Body of pancreas (tissue), 4 donors: ENCODE measurements at regions not wholly inside any gene's neighbourhood (a gene's known extent, or its start where the extent isn't known, plus 50 kb on each side); places are given as distances from the start of the nearest gene placed in this dataset.

Experiments
- ATAC-seq: fragments of 150-250 bp; one replicate; pipeline ENCODE4 v1.9.1; 2016
- DNase-seq, 4 donors: peaks; one replicate each; pipeline ENCODE4 v3.0.0-alpha.2; 2019
- H3K27ac ChIP-seq, 4 donors: fragments of 200-600 bp; sonication (generic); 1 replicate in 3 of 4; 2 replicates in 1 of 4; pipeline versions ENCODE4 v1.5.1 to v1.6.1; 2016 to 2019; ENCODE audit warnings: mild to moderate bottlenecking in 1 of 4, mixed read lengths in 1 of 4, moderate library complexity in 1 of 4
- H3K27me3 ChIP-seq, 2 donors: fragments of 200-600 bp; sonication (generic); one replicate each; pipeline ENCODE4 v1.6.0; 2016; ENCODE audit warnings: mild to moderate bottlenecking in 1 of 2
- H3K36me3 ChIP-seq, 2 donors: fragments of 200-600 bp; sonication (generic); replicated peaks in 1 of 2; 2 replicates each; pipeline ENCODE4 v1.5.1; 2016; ENCODE audit warnings: low read depth in 2 of 2; ENCODE audit not compliant: insufficient read depth in 1 of 2
- H3K4me1 ChIP-seq: fragments of 200-600 bp; sonication (generic); one replicate; pipeline ENCODE4 v1.6.0; 2016
- H3K4me3 ChIP-seq, 2 donors: fragments of 200-600 bp; sonication (generic); 1 replicate in 1 of 2; 2 replicates in 1 of 2; pipeline ENCODE4 v1.5.1; 2016 to 2019
- H3K9me3 ChIP-seq, 3 donors: fragments of 200-600 bp; sonication (generic); 1 replicate in 2 of 3; 2 replicates in 1 of 3; pipeline ENCODE4 v1.5.1; 2016
- CTCF ChIP-seq, 7 experiments: fragments of 450-650 bp in 4 of 7; fragments of 200-600 bp in 3 of 7; sonication (generic) in 3 of 7; IDR thresholded peaks; one replicate each; pipeline ENCODE4 v1.5.1; 2016 to 2019; ENCODE audit warnings: antibody characterized with exemption in 7 of 7
- POLR2A ChIP-seq, 3 donors: fragments of 450-650 bp; IDR thresholded peaks; one replicate each; pipeline ENCODE4 v1.6.1; 2016; ENCODE audit warnings: antibody characterized with exemption in 3 of 3, mild to moderate bottlenecking in 2 of 3
- WGBS, 2 donors: methylation state at CpG; one replicate each; pipeline ENCODE4 v1.1.5; 2017; 5-methylcytosine and 5-hydroxymethylcytosine counted together
- intact Hi-C: fragments of 100-400 bp; cut with DNase I; formaldehyde crosslinking; loops from one replicate; pipeline ENCODE4 v1.15.1; 2023

GRCh38 chr9:108515856-108516255 is 339.9 kb downstream of the ACTL7B start:
- no peak for ATAC-seq
- no peak for TF ChIP-seq POLR2A (IDR thresholded peaks at IDR 0.05)
- no peak for TF ChIP-seq CTCF (IDR thresholded peaks at IDR 0.05)
- H3K9me3 ChIP-seq: no peaks in the 10 kb centered on the region
- WGBS, 2 donors: 64 to 83% methylated on average over 2 of the region's 2 CpGs
- no peaks in the 10 kb centered on the region for H3K36me3 ChIP-seq
- H3K27ac ChIP-seq: no peak overlapping the region
- intact Hi-C loops: no loop called here
- no peaks in the 10 kb centered on the region for H3K27me3 ChIP-seq
- no peak overlapping the region for H3K4me3 ChIP-seq
- DNase-seq: no peak
- no peaks in the 10 kb centered on the region for H3K4me1 ChIP-seq

- Histone ChIP-seq H3K9me3 (no peaks in the 10 kb centered on the region), H3K4me1 (no peaks in the 10 kb centered on the region), H3K27ac (no peak overlapping the region), H3K27me3 (no peaks in the 10 kb centered on the region), H3K4me3 (no peak overlapping the region), H3K36me3 (no peaks in the 10 kb centered on the region)
- WGBS, 2 donors: 63 to 68% methylated on average over 5 of the region's 5 CpGs
- no peak for ATAC-seq
- no peak for DNase-seq
- intact Hi-C loops: no loop called here
- TF ChIP-seq CTCF (IDR thresholded peaks at IDR 0.05) (no peak), POLR2A (IDR thresholded peaks at IDR 0.05) (no peak)
Observed at GRCh38 chr9:108512426-108513173, 343.2 kb downstream of the ACTL7B start.

- ATAC-seq (no peak), DNase-seq (no peak)
- no peaks in the 10 kb centered on the region for H3K27me3 ChIP-seq
- H3K27ac ChIP-seq: no peak overlapping the region
- no peaks in the 10 kb centered on the region for H3K36me3 ChIP-seq
- H3K4me1 ChIP-seq: no peaks in the 10 kb centered on the region
- no peak overlapping the region for H3K4me3 ChIP-seq
- intact Hi-C loops: no loop called here
- no peak for TF ChIP-seq CTCF (IDR thresholded peaks at IDR 0.05)
- no peak for TF ChIP-seq POLR2A (IDR thresholded peaks at IDR 0.05)
- no peaks in the 10 kb centered on the region for H3K9me3 ChIP-seq
- WGBS, 2 donors: 84 to 87% methylated on average over 5 of the region's 5 CpGs
Observed at GRCh38 chr9:108511307-108511706, 344.5 kb downstream of the ACTL7B start.

GRCh38 chr9:108496846-108497245 is 358.9 kb downstream of the ACTL7B start:
- Histone ChIP-seq H3K36me3 (no peaks in the 10 kb centered on the region), H3K4me1 (no peaks in the 10 kb centered on the region), H3K27ac (no peak overlapping the region), H3K27me3 (no peaks in the 10 kb centered on the region), H3K9me3 (peaks cover 0 to 10% (median 0%) of the 10 kb centered on the region in 3 donors), H3K4me3 (no peak overlapping the region)
- DNase-seq (no peak), ATAC-seq (no peak)
- WGBS, 2 donors: 77 to 86% methylated on average over 4 of the region's 4 CpGs
- TF ChIP-seq CTCF (IDR thresholded peaks at IDR 0.05) (no peak), POLR2A (IDR thresholded peaks at IDR 0.05) (no peak)
- intact Hi-C loops: no loop called here

GRCh38 chr9:108489567-108489966 is 366.2 kb downstream of the ACTL7B start:
- Histone ChIP-seq H3K27me3 (no peaks in the 10 kb centered on the region), H3K4me3 (no peak overlapping the region), H3K27ac (no peak overlapping the region), H3K4me1 (no peaks in the 10 kb centered on the region), H3K36me3 (no peaks in the 10 kb centered on the region), H3K9me3 (no peaks in the 10 kb centered on the region)
- DNase-seq: no peak
- ATAC-seq: no peak
- intact Hi-C loops: no loop called here
- WGBS, 2 donors: 81 to 94% methylated on average over 1 of the region's 1 CpG
- TF ChIP-seq POLR2A (IDR thresholded peaks at IDR 0.05) (no peak), CTCF (IDR thresholded peaks at IDR 0.05) (no peak)
